H9 (cell line): ENCODE measurements at regions not wholly inside any gene's neighbourhood (a gene's known extent, or its start where the extent isn't known, plus 50 kb on each side); places are given as distances from the start of the nearest gene placed in this dataset.

Experiments used
- DNase-seq: peaks from one replicate; pipeline ENCODE4 v3.0.0-alpha.2; 2017
- H2AFZ ChIP-seq: one replicate; pipeline ENCODE4 v1.6.1; 2013; ENCODE audit warnings: mild to moderate bottlenecking, low read length, control low read depth, moderate library complexity
- H2AK5ac ChIP-seq: 2 replicates; pipeline ENCODE4 v1.6.1; 2013; ENCODE audit warnings: low read length, control low read depth, mixed read lengths; ENCODE audit not compliant: insufficient read length
- H2BK120ac ChIP-seq: one replicate; pipeline ENCODE4 v1.6.1; 2013; ENCODE audit warnings: low read depth, mild to moderate bottlenecking, low read length, control low read depth, inconsistent platforms; ENCODE audit not compliant: poor library complexity, severe bottlenecking
- H2BK12ac ChIP-seq: 2 replicates; pipeline ENCODE4 v1.6.1; 2013; ENCODE audit warnings: low read length, control low read depth, mixed read lengths, low read depth; ENCODE audit not compliant: insufficient read length
- H2BK15ac ChIP-seq: 2 replicates; pipeline ENCODE4 v1.6.1; 2013; ENCODE audit warnings: low read depth, low read length, control low read depth
- H2BK20ac ChIP-seq: one replicate; pipeline ENCODE4 v1.6.1; 2013; ENCODE audit warnings: low read depth, mild to moderate bottlenecking, low read length, control low read depth, inconsistent platforms; ENCODE audit not compliant: poor library complexity, severe bottlenecking
- H2BK5ac ChIP-seq: 2 replicates; pipeline ENCODE4 v1.6.1; 2013; ENCODE audit warnings: low read length, control low read depth, mixed read lengths; ENCODE audit not compliant: insufficient read length
- H3K14ac ChIP-seq: 2 replicates; pipeline ENCODE4 v1.6.1; 2013; ENCODE audit warnings: low read length, control low read depth; ENCODE audit not compliant: insufficient read depth
- H3K18ac ChIP-seq: 2 replicates; pipeline ENCODE4 v1.6.1; 2013; ENCODE audit warnings: low read depth, mild to moderate bottlenecking, mixed read lengths, low read length, control low read depth; ENCODE audit not compliant: insufficient read length
- H3K23ac ChIP-seq: 2 replicates; pipeline ENCODE4 v1.6.1; 2013; ENCODE audit warnings: low read length, control low read depth, mixed read lengths, low read depth; ENCODE audit not compliant: insufficient read length
- H3K23me2 ChIP-seq: 2 replicates; pipeline ENCODE4 v1.6.1; 2013; ENCODE audit warnings: low read depth, mild to moderate bottlenecking, mixed read lengths, low read length, control low read depth; ENCODE audit not compliant: insufficient read length, poor library complexity, severe bottlenecking
- H3K27ac ChIP-seq: 2 replicates; pipeline ENCODE4 v1.5.1; 2013; ENCODE audit warnings: low read length, control low read depth, mixed read lengths, low read depth; ENCODE audit not compliant: insufficient read length
- H3K27me3 ChIP-seq: 2 replicates; pipeline ENCODE4 v1.6.1; 2013; ENCODE audit warnings: low read length, control low read depth, inconsistent platforms; ENCODE audit not compliant: insufficient read depth
- H3K4ac ChIP-seq: 2 replicates; pipeline ENCODE4 v1.6.1; 2013; ENCODE audit warnings: low read depth, mild to moderate bottlenecking, control low read depth, inconsistent platforms, low read length, moderate library complexity
- H3K4me1 ChIP-seq: 2 replicates; pipeline ENCODE4 v1.6.1; 2013; ENCODE audit warnings: low read length, control low read depth, inconsistent platforms; ENCODE audit not compliant: insufficient read depth
- H3K4me2 ChIP-seq: 2 replicates; pipeline ENCODE4 v1.6.1; 2013; ENCODE audit warnings: low read length, control low read depth, mixed read lengths; ENCODE audit not compliant: insufficient read length, insufficient read depth
- H3K56ac ChIP-seq: 2 replicates; pipeline ENCODE4 v1.6.1; 2013; ENCODE audit warnings: low read depth, mild to moderate bottlenecking, mixed read lengths, low read length, control low read depth; ENCODE audit not compliant: insufficient read length
- H3K79me1 ChIP-seq: 2 replicates; pipeline ENCODE4 v1.6.1; 2013; ENCODE audit warnings: low read depth, mild to moderate bottlenecking, moderate library complexity, low read length, control low read depth, inconsistent platforms; ENCODE audit not compliant: insufficient read depth, poor library complexity, severe bottlenecking
- H3K79me2 ChIP-seq: 2 replicates; pipeline ENCODE4 v1.6.1; 2013; ENCODE audit warnings: low read length, control low read depth, inconsistent platforms; ENCODE audit not compliant: insufficient read depth
- H3K9ac ChIP-seq: 2 replicates; pipeline ENCODE4 v1.6.1; 2013; ENCODE audit warnings: low read length, control low read depth, mixed read lengths; ENCODE audit not compliant: insufficient read length; ENCODE audit errors: extremely low read depth
- H3K9me3 ChIP-seq: one replicate; pipeline ENCODE4 v1.6.1; 2013; ENCODE audit warnings: low read depth, low read length, inconsistent platforms; ENCODE audit not compliant: control insufficient read depth
- H3T11ph ChIP-seq: one replicate; pipeline ENCODE4 v1.6.1; 2013; ENCODE audit warnings: mild to moderate bottlenecking, low read length, control low read depth, inconsistent platforms
- H4K20me1 ChIP-seq: one replicate; pipeline ENCODE4 v1.6.1; 2013; ENCODE audit not compliant: control insufficient read depth, insufficient read length, insufficient read depth
- H4K5ac ChIP-seq: 2 replicates; pipeline ENCODE4 v1.6.1; 2013; ENCODE audit warnings: low read depth, mild to moderate bottlenecking, mixed read lengths, low read length, control low read depth; ENCODE audit not compliant: insufficient read length
- H4K8ac ChIP-seq: replicated peaks from 2 replicates; pipeline ENCODE4 v1.6.1; 2013; ENCODE audit warnings: low read length, control low read depth, mixed read lengths, low read depth; ENCODE audit not compliant: insufficient read length
- H4K91ac ChIP-seq: 2 replicates; pipeline ENCODE4 v1.6.1; 2013; ENCODE audit warnings: low read depth, mild to moderate bottlenecking, moderate library complexity, mixed read lengths, low read length, control low read depth; ENCODE audit not compliant: insufficient read length
- H3K27ac Mint-ChIP-seq, 3 experiments: 2 replicates in 2 of 3; 3 replicates in 1 of 3; pipeline ENCODE4 v1.8.0; 2020 to 2021; ENCODE audit warnings: mixed read lengths in 3 of 3, mild to moderate bottlenecking in 1 of 3, moderate library complexity in 1 of 3
- H3K27me3 Mint-ChIP-seq: 2 replicates; pipeline ENCODE4 v1.8.0; 2021; ENCODE audit warnings: low read depth, mild to moderate bottlenecking, moderate library complexity, mixed read lengths
- H3K36me3 Mint-ChIP-seq, 3 experiments: 2 replicates in 2 of 3; 3 replicates in 1 of 3; pipeline ENCODE4 v1.8.0; 2020 to 2021; ENCODE audit warnings: low read depth in 3 of 3, mixed read lengths in 3 of 3; ENCODE audit not compliant: insufficient read depth in 1 of 3
- H3K4me1 Mint-ChIP-seq, 2 experiments: 2 replicates each; pipeline ENCODE4 v1.8.0; 2020; ENCODE audit warnings: mixed read lengths in 2 of 2
- H3K4me3 Mint-ChIP-seq, 2 experiments: 2 replicates in 1 of 2; 3 replicates in 1 of 2; pipeline ENCODE4 v1.8.0; 2020 to 2021; ENCODE audit warnings: mild to moderate bottlenecking in 2 of 2, mixed read lengths in 2 of 2, moderate library complexity in 1 of 2
- H3K9me3 Mint-ChIP-seq, 2 experiments: 2 replicates in 1 of 2; 3 replicates in 1 of 2; pipeline ENCODE4 v1.8.0; 2020; ENCODE audit warnings: mild to moderate bottlenecking in 2 of 2, mixed read lengths in 2 of 2, moderate library complexity in 1 of 2
- CTCF ChIP-seq: fragments of 200-600 bp; sonication (generic); conservative IDR thresholded peaks from 3 replicates; pipeline ENCODE4 v1.8.0; 2021; ENCODE audit warnings: antibody characterized with exemption, mild to moderate bottlenecking
- WGBS: extraction: QIAGEN DNeasy Blood & Tissue Kit; methylation state at CpG from one replicate; pipeline ENCODE4 v1.1.7; 2013; ENCODE audit warnings: missing lambda C conversion rate, low lambda C conversion rate, mixed read lengths; ENCODE audit not compliant: insufficient read length; ENCODE audit errors: extremely low coverage; 5-methylcytosine and 5-hydroxymethylcytosine counted together

- WGBS, result no CpG with 5 or more reads among the region's 2 CpGs
Observed at GRCh38 chr2:128805918-128806317, 487.2 kb upstream of the HS6ST1 start.

More at GRCh38 chr2:128805918-128806317, 487.2 kb upstream of the HS6ST1 start:
- no peak for TF ChIP-seq CTCF
- no peak overlapping the region for H4K5ac ChIP-seq
- no peak overlapping the region for H2BK12ac ChIP-seq
- no peaks in the 10 kb centered on the region; the same call in 1 of the 2 replicates for H3K27me3 Mint-ChIP-seq
- DNase-seq, result no peak
- no peak overlapping the region for H2AFZ ChIP-seq
- peaks cover 12% of the 10 kb centered on the region in 2 experiments; a peak in 3 of 4 replicates for H3K4me1 Mint-ChIP-seq
- H3K79me1 ChIP-seq, result no peaks in the 10 kb centered on the region
- no peak overlapping the region for H3K27ac Mint-ChIP-seq
- H3K4me3 Mint-ChIP-seq, result no peak overlapping the region
- H3K18ac ChIP-seq, result no peak overlapping the region
- no peak overlapping the region for H4K91ac ChIP-seq
- peaks cover 4 to 11% (median 6%) of the 10 kb centered on the region in 3 experiments; a peak in 4 of 7 replicates for H3K36me3 Mint-ChIP-seq
- H2BK15ac ChIP-seq, result no peak overlapping the region
- no peak overlapping the region for H3K4me2 ChIP-seq
- H4K20me1 ChIP-seq, result no peaks in the 10 kb centered on the region
- no peak overlapping the region for H3K27ac ChIP-seq
- H4K8ac ChIP-seq, result no peak overlapping the region
- H2BK120ac ChIP-seq, result no peak overlapping the region
- H3K14ac ChIP-seq, result no peak overlapping the region
- no peak overlapping the region for H2BK20ac ChIP-seq
- H3K56ac ChIP-seq, result no peak overlapping the region
- H3T11ph ChIP-seq, result no peak overlapping the region
- H2BK5ac ChIP-seq, result no peak overlapping the region
- H3K27me3 ChIP-seq, result no peaks in the 10 kb centered on the region
- no peak overlapping the region for H2AK5ac ChIP-seq
- H3K79me2 ChIP-seq, result no peaks in the 10 kb centered on the region
- H3K23me2 ChIP-seq, result no peaks in the 10 kb centered on the region
- no peak overlapping the region for H3K4ac ChIP-seq
- no peaks in the 10 kb centered on the region for H3K9me3 ChIP-seq
- peaks cover 16 to 22% of the 10 kb centered on the region in 2 experiments for H3K9me3 Mint-ChIP-seq
- H3K9ac ChIP-seq, result no peak overlapping the region
- H3K4me1 ChIP-seq, result no peaks in the 10 kb centered on the region; the same call in 1 of the 2 replicates
- no peak overlapping the region for H3K23ac ChIP-seq
